Body of pancreas (tissue), 4 donors: ENCODE measurements at regions not wholly inside any gene's neighbourhood (a gene's known extent, or its start where the extent isn't known, plus 50 kb on each side); places are given as distances from the start of the nearest gene placed in this dataset.

Experiments
- ATAC-seq: fragments of 150-250 bp; one replicate; pipeline ENCODE4 v1.9.1; 2016
- DNase-seq, 4 donors: peaks; one replicate each; pipeline ENCODE4 v3.0.0-alpha.2; 2019
- H3K27ac ChIP-seq, 4 donors: fragments of 200-600 bp; sonication (generic); 1 replicate in 3 of 4; 2 replicates in 1 of 4; pipeline versions ENCODE4 v1.5.1 to v1.6.1; 2016 to 2019; ENCODE audit warnings: mild to moderate bottlenecking in 1 of 4, mixed read lengths in 1 of 4, moderate library complexity in 1 of 4
- H3K27me3 ChIP-seq, 2 donors: fragments of 200-600 bp; sonication (generic); one replicate each; pipeline ENCODE4 v1.6.0; 2016; ENCODE audit warnings: mild to moderate bottlenecking in 1 of 2
- H3K36me3 ChIP-seq, 2 donors: fragments of 200-600 bp; sonication (generic); replicated peaks in 1 of 2; 2 replicates each; pipeline ENCODE4 v1.5.1; 2016; ENCODE audit warnings: low read depth in 2 of 2; ENCODE audit not compliant: insufficient read depth in 1 of 2
- H3K4me1 ChIP-seq: fragments of 200-600 bp; sonication (generic); one replicate; pipeline ENCODE4 v1.6.0; 2016
- H3K4me3 ChIP-seq, 2 donors: fragments of 200-600 bp; sonication (generic); 1 replicate in 1 of 2; 2 replicates in 1 of 2; pipeline ENCODE4 v1.5.1; 2016 to 2019
- H3K9me3 ChIP-seq, 3 donors: fragments of 200-600 bp; sonication (generic); 1 replicate in 2 of 3; 2 replicates in 1 of 3; pipeline ENCODE4 v1.5.1; 2016
- CTCF ChIP-seq, 7 experiments: fragments of 450-650 bp in 4 of 7; fragments of 200-600 bp in 3 of 7; sonication (generic) in 3 of 7; IDR thresholded peaks; one replicate each; pipeline ENCODE4 v1.5.1; 2016 to 2019; ENCODE audit warnings: antibody characterized with exemption in 7 of 7
- POLR2A ChIP-seq, 3 donors: fragments of 450-650 bp; IDR thresholded peaks; one replicate each; pipeline ENCODE4 v1.6.1; 2016; ENCODE audit warnings: antibody characterized with exemption in 3 of 3, mild to moderate bottlenecking in 2 of 3
- WGBS, 2 donors: methylation state at CpG; one replicate each; pipeline ENCODE4 v1.1.5; 2017; 5-methylcytosine and 5-hydroxymethylcytosine counted together
- intact Hi-C: fragments of 100-400 bp; cut with DNase I; formaldehyde crosslinking; loops from one replicate; pipeline ENCODE4 v1.15.1; 2023

- H3K27me3 ChIP-seq = no peaks in the 10 kb centered on the region
- H3K27ac ChIP-seq = no peak overlapping the region
- DNase-seq (no peak), ATAC-seq (no peak)
- H3K36me3 ChIP-seq = no peaks in the 10 kb centered on the region
- H3K4me3 ChIP-seq = no peak overlapping the region
- no peaks in the 10 kb centered on the region for H3K9me3 ChIP-seq
- intact Hi-C loops = no loop called here
- H3K4me1 ChIP-seq = no peaks in the 10 kb centered on the region
- TF ChIP-seq POLR2A (IDR thresholded peaks at IDR 0.05) (no peak), CTCF (IDR thresholded peaks at IDR 0.05) (peak in 1 of 7 experiments; percentile 13)
These were observed 377.8 kb upstream of the CHRM3 start for GRCh38 chr1:239008568-239008967.

- WGBS, 2 donors = 17 to 25% methylated on average over 4 of the region's 4 CpGs
- TF ChIP-seq CTCF (IDR thresholded peaks at IDR 0.05) = no peak
- no peak for TF ChIP-seq POLR2A (IDR thresholded peaks at IDR 0.05)
- ATAC-seq (no peak), DNase-seq (no peak)
- Histone ChIP-seq H3K4me3 (no peak overlapping the region), H3K4me1 (no peaks in the 10 kb centered on the region), H3K27me3 (no peaks in the 10 kb centered on the region), H3K27ac (no peak overlapping the region), H3K36me3 (no peaks in the 10 kb centered on the region), H3K9me3 (no peaks in the 10 kb centered on the region)
- intact Hi-C loops = no loop called here
These were observed 380.1 kb upstream of the CHRM3 start for GRCh38 chr1:239006276-239006675.

GRCh38 chr1:238999944-239000343, 386.4 kb upstream of the CHRM3 start:
- intact Hi-C loops = no loop called here

GRCh38 chr1:238998577-238998976, 387.8 kb upstream of the CHRM3 start:
- DNase-seq (no peak), ATAC-seq (no peak)
- Histone ChIP-seq H3K4me3 (no peak overlapping the region), H3K4me1 (no peaks in the 10 kb centered on the region), H3K27ac (no peak overlapping the region), H3K36me3 (no peaks in the 10 kb centered on the region), H3K9me3 (no peaks in the 10 kb centered on the region), H3K27me3 (no peaks in the 10 kb centered on the region)
- TF ChIP-seq CTCF (IDR thresholded peaks at IDR 0.05) (no peak), POLR2A (IDR thresholded peaks at IDR 0.05) (no peak)
- intact Hi-C loops = no loop called here
- whole genome bisulfite sequencing, 2 donors = 58 to 71% methylated on average over 3 of the region's 3 CpGs

More at GRCh38 chr1:238999944-239000343, 386.4 kb upstream of the CHRM3 start:
- Histone ChIP-seq H3K4me1 (no peaks in the 10 kb centered on the region), H3K4me3 (no peak overlapping the region), H3K9me3 (no peaks in the 10 kb centered on the region), H3K36me3 (no peaks in the 10 kb centered on the region), H3K27ac (no peak overlapping the region), H3K27me3 (no peaks in the 10 kb centered on the region)
- no peak for ATAC-seq
- WGBS, 2 donors = 40 to 42% methylated on average over 4 of the region's 4 CpGs
- DNase-seq = no peak
- TF ChIP-seq POLR2A (IDR thresholded peaks at IDR 0.05) (no peak), CTCF (IDR thresholded peaks at IDR 0.05) (no peak)

- no peak for TF ChIP-seq CTCF (IDR thresholded peaks at IDR 0.05)
- TF ChIP-seq POLR2A (IDR thresholded peaks at IDR 0.05) = no peak
- Histone ChIP-seq H3K27me3 (no peaks in the 10 kb centered on the region), H3K4me3 (no peak overlapping the region), H3K4me1 (no peaks in the 10 kb centered on the region), H3K36me3 (no peaks in the 10 kb centered on the region), H3K9me3 (no peaks in the 10 kb centered on the region), H3K27ac (no peak overlapping the region)
- DNase-seq (no peak), ATAC-seq (no peak)
- WGBS, 2 donors = 71 to 73% methylated on average over 6 of the region's 6 CpGs
- intact Hi-C loops = no loop called here
These were observed 394.4 kb upstream of the CHRM3 start for GRCh38 chr1:238991765-238992495.
